ENCODE measurements at regions not wholly inside any gene's neighbourhood (a gene's known extent, or its start where the extent isn't known, plus 50 kb on each side); places are given as distances from the start of the nearest gene placed in this dataset.

DNA sequence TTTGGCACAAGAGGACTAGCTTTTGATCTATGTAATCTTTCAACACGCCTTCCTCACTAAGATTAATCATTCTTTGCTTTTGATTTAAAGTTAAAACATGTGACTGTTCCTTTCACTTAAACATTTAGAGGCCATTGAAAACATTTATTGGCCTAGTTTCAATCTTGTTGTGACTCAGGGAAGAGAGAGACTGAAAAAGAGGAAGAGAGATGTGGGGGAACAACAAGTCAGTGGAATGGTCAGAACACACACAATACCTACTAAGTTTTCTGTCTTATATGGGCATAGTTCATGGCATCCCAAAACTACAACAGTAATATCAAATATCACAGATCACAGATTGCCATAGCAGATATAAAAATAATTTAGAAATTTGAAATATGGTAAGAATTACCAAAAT is 812.9 kb upstream of the AGA start:
- Histone ChIP-seq H3K4me1 (no peaks in the 10 kb centered on the region), H3K27ac (no peak overlapping the region), H3K27me3 (no peaks in the 10 kb centered on the region), H3K4me3 (no peak overlapping the region), H3K36me3 (no peaks in the 10 kb centered on the region), H3K9me3 (no peaks in the 10 kb centered on the region)
- ATAC-seq (no peak), DNase-seq (no peak)
- in situ Hi-C loops (cut with MboI; ENCODE audit: low sequenced_read_pairs in 4 of 4) (no loop called here), intact Hi-C loops (cut with DNase I; ENCODE audit: low total_unique reads) (no loop called here)
- TF ChIP-seq, protein P1, sequence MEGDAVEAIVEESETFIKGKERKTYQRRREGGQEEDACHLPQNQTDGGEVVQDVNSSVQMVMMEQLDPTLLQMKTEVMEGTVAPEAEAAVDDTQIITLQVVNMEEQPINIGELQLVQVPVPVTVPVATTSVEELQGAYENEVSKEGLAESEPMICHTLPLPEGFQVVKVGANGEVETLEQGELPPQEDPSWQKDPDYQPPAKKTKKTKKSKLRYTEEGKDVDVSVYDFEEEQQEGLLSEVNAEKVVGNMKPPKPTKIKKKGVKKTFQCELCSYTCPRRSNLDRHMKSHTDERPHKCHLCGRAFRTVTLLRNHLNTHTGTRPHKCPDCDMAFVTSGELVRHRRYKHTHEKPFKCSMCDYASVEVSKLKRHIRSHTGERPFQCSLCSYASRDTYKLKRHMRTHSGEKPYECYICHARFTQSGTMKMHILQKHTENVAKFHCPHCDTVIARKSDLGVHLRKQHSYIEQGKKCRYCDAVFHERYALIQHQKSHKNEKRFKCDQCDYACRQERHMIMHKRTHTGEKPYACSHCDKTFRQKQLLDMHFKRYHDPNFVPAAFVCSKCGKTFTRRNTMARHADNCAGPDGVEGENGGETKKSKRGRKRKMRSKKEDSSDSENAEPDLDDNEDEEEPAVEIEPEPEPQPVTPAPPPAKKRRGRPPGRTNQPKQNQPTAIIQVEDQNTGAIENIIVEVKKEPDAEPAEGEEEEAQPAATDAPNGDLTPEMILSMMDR (IDR thresholded peaks at IDR 0.05 in 4 of 5, conservative IDR thresholded peaks at IDR 0.05 in 1 of 5) = no peak
- TF ChIP-seq POLR2A (IDR thresholded peaks at IDR 0.05) = no peak

DNA sequence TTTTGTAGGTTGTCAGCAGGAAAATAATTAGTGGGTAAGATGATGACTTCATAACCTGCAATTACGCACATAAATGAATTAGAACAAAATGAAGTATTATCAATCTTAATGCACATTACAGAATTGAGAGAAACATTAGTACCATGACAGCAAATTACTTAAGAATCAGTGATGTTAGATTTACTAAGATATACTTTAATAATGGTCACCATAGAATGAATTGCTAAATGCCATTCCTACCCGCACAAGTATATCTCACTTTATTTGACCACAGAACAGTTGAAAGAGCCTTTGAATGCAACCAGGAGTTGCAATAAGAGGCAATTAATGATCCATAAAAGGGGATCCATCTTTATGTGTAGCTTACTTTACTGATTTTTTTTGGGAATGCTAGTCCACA is 816.4 kb upstream of the AGA start:
- ATAC-seq = no peak

DNA sequence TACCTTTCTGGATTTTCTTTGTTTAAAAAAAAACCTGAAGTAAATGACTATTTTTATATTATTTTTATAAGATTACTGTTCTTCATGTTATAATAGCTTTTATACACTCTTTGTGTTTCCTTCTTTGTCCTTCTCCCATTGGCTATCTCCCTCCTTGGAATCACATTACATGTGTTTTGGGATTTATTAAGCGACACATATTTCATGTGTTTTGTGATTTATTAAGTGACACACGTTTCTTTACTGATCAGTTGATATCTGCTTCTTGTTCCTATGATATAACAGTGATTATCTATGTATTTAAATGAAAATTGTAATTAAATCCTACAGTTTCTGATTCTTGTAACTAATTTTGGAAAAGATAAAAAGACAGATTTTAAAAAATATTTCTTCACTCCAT is 817.3 kb upstream of the AGA start:
- H3K36me3 ChIP-seq = no peaks in the 10 kb centered on the region
- no peak overlapping the region for H3K4me3 ChIP-seq
- H3K4me1 ChIP-seq = no peaks in the 10 kb centered on the region
- H3K9me3 ChIP-seq = no peaks in the 10 kb centered on the region
- H3K27me3 ChIP-seq = no peaks in the 10 kb centered on the region
- H3K27ac ChIP-seq = no peak overlapping the region
- intact Hi-C loops (cut with DNase I; ENCODE audit: low total_unique reads) (no loop called here), in situ Hi-C loops (cut with MboI; ENCODE audit: low sequenced_read_pairs in 4 of 4) (no loop called here)
- DNase-seq (no peak), ATAC-seq (no peak)
- TF ChIP-seq POLR2A (IDR thresholded peaks at IDR 0.05) = no peak
- TF ChIP-seq, protein P1 (IDR thresholded peaks at IDR 0.05 in 4 of 5, conservative IDR thresholded peaks at IDR 0.05 in 1 of 5) = no peak

More for the DNA sequence above, 816.4 kb upstream of the AGA start:
- TF ChIP-seq POLR2A (IDR thresholded peaks at IDR 0.05) = no peak
- TF ChIP-seq, protein P1 (IDR thresholded peaks at IDR 0.05 in 4 of 5, conservative IDR thresholded peaks at IDR 0.05 in 1 of 5) = no peak
- DNase-seq = no peak
- intact Hi-C loops (cut with DNase I; ENCODE audit: low total_unique reads) (no loop called here), in situ Hi-C loops (cut with MboI; ENCODE audit: low sequenced_read_pairs in 4 of 4) (no loop called here)
- Histone ChIP-seq H3K4me1 (no peaks in the 10 kb centered on the region), H3K9me3 (no peaks in the 10 kb centered on the region), H3K4me3 (no peak overlapping the region), H3K27ac (no peak overlapping the region), H3K36me3 (no peaks in the 10 kb centered on the region), H3K27me3 (no peaks in the 10 kb centered on the region)

DNA sequence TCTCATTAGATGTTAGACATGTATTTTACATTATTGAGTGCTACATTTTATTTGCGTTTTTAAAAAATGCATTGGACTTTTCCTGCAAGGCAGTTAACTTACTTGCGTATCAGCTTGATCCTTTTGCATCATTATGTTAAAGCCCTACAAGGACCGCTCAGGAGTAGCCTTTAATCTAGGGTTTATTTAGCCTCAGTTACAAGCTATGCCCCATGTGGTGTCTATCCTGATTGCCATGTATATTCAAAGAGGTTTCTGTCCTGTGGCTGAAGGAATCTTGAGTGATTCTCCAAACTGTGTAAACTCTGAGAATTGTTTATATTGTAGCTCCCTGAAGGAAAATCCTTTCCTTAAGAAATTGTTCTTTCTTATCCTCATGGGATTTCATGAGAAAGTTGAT is 821.8 kb upstream of the AGA start:
- Histone ChIP-seq H3K36me3 (no peaks in the 10 kb centered on the region), H3K4me3 (no peak overlapping the region), H3K27ac (no peak overlapping the region), H3K4me1 (no peaks in the 10 kb centered on the region), H3K27me3 (no peaks in the 10 kb centered on the region), H3K9me3 (no peaks in the 10 kb centered on the region)
- intact Hi-C loops (cut with DNase I; ENCODE audit: low total_unique reads) = no loop called here
- TF ChIP-seq POLR2A (IDR thresholded peaks at IDR 0.05) = no peak
- TF ChIP-seq, protein P1 (IDR thresholded peaks at IDR 0.05 in 4 of 5, conservative IDR thresholded peaks at IDR 0.05 in 1 of 5) = no peak
- ATAC-seq (no peak), DNase-seq (no peak)
- in situ Hi-C loops (cut with MboI; ENCODE audit: low sequenced_read_pairs in 4 of 4) = no loop called here

DNA sequence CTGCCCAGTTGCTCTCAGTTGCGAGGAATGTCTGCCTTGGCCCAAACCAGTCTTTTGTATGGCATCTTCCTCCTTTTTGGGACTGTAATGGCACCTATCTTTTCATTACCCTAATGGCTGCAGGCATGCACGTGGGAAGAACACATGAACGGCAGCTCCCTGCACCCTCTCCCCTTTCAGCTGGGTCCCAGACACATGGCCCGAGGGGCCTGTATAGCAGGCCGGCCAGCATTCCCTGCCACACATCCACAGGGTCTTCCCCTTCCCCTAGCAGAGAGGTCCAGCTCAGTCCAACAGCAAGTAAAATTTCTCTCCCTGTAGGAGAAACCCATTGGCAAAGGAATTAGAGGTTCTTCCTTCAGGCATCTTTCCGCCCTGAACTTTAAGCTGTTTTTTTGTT is 829.1 kb upstream of the AGA start:
- DNase-seq = no peak
- Histone ChIP-seq H3K27ac (no peak overlapping the region), H3K36me3 (no peaks in the 10 kb centered on the region), H3K27me3 (no peaks in the 10 kb centered on the region), H3K4me1 (no peaks in the 10 kb centered on the region), H3K4me3 (no peak overlapping the region), H3K9me3 (no peaks in the 10 kb centered on the region)
- TF ChIP-seq, protein P1 (IDR thresholded peaks at IDR 0.05 in 4 of 5, conservative IDR thresholded peaks at IDR 0.05 in 1 of 5) = no peak
- no peak for TF ChIP-seq POLR2A (IDR thresholded peaks at IDR 0.05)
- no peak for ATAC-seq
- intact Hi-C loops (cut with DNase I; ENCODE audit: low total_unique reads) = no loop called here
- in situ Hi-C loops (cut with MboI; ENCODE audit: low sequenced_read_pairs in 4 of 4) = no loop called here

All from gastrocnemius medialis (tissue), 4 donors.